MCF 10A (cell line): ENCODE measurements at regions not wholly inside any gene's neighbourhood (a gene's known extent, or its start where the extent isn't known, plus 50 kb on each side); places are given as distances from the start of the nearest gene placed in this dataset.

Source experiments
- BruUV-seq: library from RNA; stranded (reverse); fragments of 400-500 nt; replicated peaks from 2 replicates; lab custom pipeline; 2021; lab: Mats Ljungman, UMichigan
- CTCF ChIA-PET: fragments of 300-600 bp; sonication (Branson Sonifier 250); formaldehyde crosslinking; extraction: SDS; loops from one replicate; lab custom pipeline; 2021; ENCODE audit warnings: antibody characterized with exemption, inconsistent platforms; lab: Yijun Ruan, JAX
- POLR2A ChIA-PET: fragments of 300-600, 350-650 bp; sonication (Branson Sonifier 250); formaldehyde crosslinking; extraction: SDS; loops from one replicate; lab custom pipeline; 2020; ENCODE audit warnings: antibody characterized with exemption, inconsistent platforms; lab: Yijun Ruan, JAX
- DNase-seq: peaks from one replicate; pipeline ENCODE4 v3.0.0-alpha.2; 2018; ENCODE audit not compliant: unreplicated experiment
- H3K27ac Mint-ChIP-seq: one replicate; pipeline ENCODE4 v1.8.0; 2022; ENCODE audit warnings: mild to moderate bottlenecking, low read depth, mixed read lengths; ENCODE audit not compliant: unreplicated experiment
- H3K27me3 Mint-ChIP-seq: one replicate; pipeline ENCODE4 v1.8.0; 2022; ENCODE audit warnings: mixed read lengths; ENCODE audit not compliant: insufficient read depth, unreplicated experiment
- H3K36me3 Mint-ChIP-seq: one replicate; pipeline ENCODE4 v1.8.0; 2022; ENCODE audit warnings: mild to moderate bottlenecking, moderate library complexity, mixed read lengths; ENCODE audit not compliant: insufficient read depth, unreplicated experiment
- H3K4me1 Mint-ChIP-seq: one replicate; pipeline ENCODE4 v1.8.0; 2022; ENCODE audit warnings: mixed read lengths; ENCODE audit not compliant: insufficient read depth, unreplicated experiment
- H3K4me3 Mint-ChIP-seq: one replicate; pipeline ENCODE4 v1.8.0; 2022; ENCODE audit warnings: mild to moderate bottlenecking, moderate library complexity, mixed read lengths; ENCODE audit not compliant: unreplicated experiment
- H3K9me3 Mint-ChIP-seq: one replicate; pipeline ENCODE4 v1.8.0; 2022; ENCODE audit warnings: mixed read lengths; ENCODE audit not compliant: unreplicated experiment
- CTCF ChIP-seq: fragments of 200-600 bp; IDR thresholded peaks from one replicate; pipeline ENCODE4 v1.8.0; 2022; ENCODE audit warnings: antibody characterized with exemption, mild to moderate bottlenecking; ENCODE audit not compliant: unreplicated experiment
- intact Hi-C: fragments of 100-400 bp; cut with micrococcal nuclease; formaldehyde crosslinking; loops from 2 replicates; pipeline ENCODE4 v1.14.1; 2022

DNA sequence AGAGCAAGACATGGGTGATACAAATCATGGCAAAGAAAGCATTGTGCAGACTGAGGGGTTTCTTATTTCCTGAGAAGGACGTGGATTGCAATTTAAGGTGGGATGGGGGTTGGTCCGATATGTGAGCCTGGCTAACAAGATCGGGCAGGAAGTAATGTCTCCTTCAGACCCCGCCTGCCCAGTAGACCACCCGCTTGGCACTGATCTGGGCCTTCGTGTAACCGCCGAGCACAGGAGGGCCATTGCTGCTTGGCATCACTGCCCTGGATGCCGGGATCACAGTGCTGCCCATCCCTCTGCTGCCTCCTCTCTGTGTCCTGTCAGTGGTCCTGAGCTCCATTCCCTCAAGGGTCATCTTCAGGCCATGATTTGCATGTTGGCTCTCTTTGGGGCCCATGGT is 214.6 kb upstream of the ZNF32 start:
- no peak for TF ChIP-seq CTCF
- Mint-ChIP-seq H3K27me3 (peaks cover 14% of the 10 kb centered on the region), H3K4me1 (peaks cover 16% of the 10 kb centered on the region), H3K4me3 (no peak overlapping the region), H3K27ac (peak overlapping the region; percentile 39), H3K36me3 (no peaks in the 10 kb centered on the region), H3K9me3 (no peaks in the 10 kb centered on the region)
- DNase-seq = no peak
- ChIA-PET POLR2A (no interaction called here), CTCF (no interaction called here)
- BruUV-seq = no TSS peak
- intact Hi-C loops = no loop called here

- H3K9me3 Mint-ChIP-seq = no peaks in the 10 kb centered on the region
- POLR2A ChIA-PET = no interaction called here
- intact Hi-C loops = no loop called here
Observed at GRCh38 chr10:43862756-43863155, 214.1 kb upstream of the ZNF32 start.

DNA sequence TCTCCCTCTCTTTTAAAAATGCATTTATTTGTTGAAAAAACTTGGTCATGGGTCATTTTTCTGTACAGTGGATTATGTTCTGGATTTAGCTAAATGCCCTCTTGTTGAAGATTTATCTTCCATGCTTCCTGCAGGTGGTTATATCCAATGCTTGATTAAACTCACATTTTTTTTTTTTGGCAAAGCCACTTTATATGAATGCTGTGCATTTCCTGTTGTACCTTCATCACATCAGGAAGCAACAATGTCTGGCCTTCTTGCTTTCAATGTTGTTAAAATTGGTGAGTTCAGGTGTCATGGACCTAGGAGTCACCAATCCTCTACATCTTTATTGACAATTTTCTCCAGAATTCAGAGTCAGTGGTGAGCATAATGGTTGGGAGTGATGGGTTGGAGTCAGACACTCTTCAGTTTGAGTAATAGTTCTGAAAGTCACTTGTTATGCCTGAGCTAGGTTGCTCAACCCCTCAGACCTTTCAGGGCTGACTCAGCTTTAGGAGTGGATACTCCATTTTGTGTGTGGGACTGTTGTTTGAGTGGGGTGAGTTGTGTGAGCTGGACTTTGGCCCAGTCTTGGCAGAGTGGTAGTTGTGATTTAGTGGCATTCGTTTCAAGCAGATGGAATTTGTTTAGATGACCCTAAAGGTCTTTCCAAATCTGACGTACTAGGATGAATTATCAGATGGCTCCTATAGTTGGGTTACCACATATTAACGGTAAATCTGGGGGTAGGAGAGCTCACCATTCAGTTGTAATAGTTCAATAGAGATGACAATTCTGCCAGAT is 213.5 kb upstream of the ZNF32 start:
- no peak for TF ChIP-seq CTCF
- H3K9me3 Mint-ChIP-seq = no peaks in the 10 kb centered on the region
- peaks cover 16% of the 10 kb centered on the region for H3K4me1 Mint-ChIP-seq
- POLR2A ChIA-PET = interaction anchor here (0.6 kb wide), 1 partner anchor 435 kb away, joined by 3 read pairs; no protein-coding TSS in a partner anchor
- H3K36me3 Mint-ChIP-seq = no peaks in the 10 kb centered on the region
- CTCF ChIA-PET = no interaction called here
- intact Hi-C loops = no loop called here
- H3K27ac Mint-ChIP-seq = peak overlapping the region; percentile 6
- BruUV-seq = no TSS peak
- H3K4me3 Mint-ChIP-seq = no peak overlapping the region
- H3K27me3 Mint-ChIP-seq = peaks cover 13% of the 10 kb centered on the region
- DNase-seq = peak; percentile 89

More at GRCh38 chr10:43862756-43863155, 214.1 kb upstream of the ZNF32 start:
- CTCF ChIA-PET = no interaction called here
- Mint-ChIP-seq H3K4me1 (peaks cover 16% of the 10 kb centered on the region), H3K36me3 (no peaks in the 10 kb centered on the region), H3K27me3 (peaks cover 14% of the 10 kb centered on the region), H3K27ac (peak overlapping the region; percentile 6), H3K4me3 (no peak overlapping the region)
- no peak for TF ChIP-seq CTCF
- no peak for DNase-seq
- no TSS peak for BruUV-seq

DNA sequence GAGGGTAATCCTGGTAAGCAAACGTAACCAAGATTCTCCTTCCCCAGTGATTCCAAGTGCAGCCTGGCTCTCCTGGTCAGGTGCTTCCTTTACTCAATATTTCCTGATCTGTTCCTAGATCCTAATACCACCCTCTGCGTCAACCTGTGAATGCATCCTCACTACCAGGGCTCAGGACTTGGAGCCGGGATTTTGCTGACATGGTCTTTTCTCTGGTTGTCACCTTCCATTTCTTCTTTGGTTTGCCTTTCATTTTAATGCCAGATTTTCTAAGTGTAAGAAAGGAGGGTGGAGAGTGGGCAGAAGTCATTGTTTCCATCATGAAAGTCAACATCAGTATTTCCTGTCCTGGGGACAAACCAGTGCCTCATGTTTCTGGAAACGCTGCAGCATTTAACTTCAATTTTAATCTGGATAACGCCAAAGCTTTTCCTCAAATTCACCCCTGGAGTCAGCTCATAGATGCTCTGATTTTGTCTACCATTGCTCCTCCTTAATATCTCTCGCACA is 210.4 kb upstream of the ZNF32 start:
- CTCF ChIA-PET = interaction anchor here (0.6 kb wide), 1 partner anchor 32 kb away, joined by 4 read pairs; no protein-coding TSS in a partner anchor
- BruUV-seq = no TSS peak
- intact Hi-C loops = no loop called here
- no peaks in the 10 kb centered on the region for H3K36me3 Mint-ChIP-seq
- no peak for DNase-seq
- H3K27ac Mint-ChIP-seq = no peak overlapping the region
- POLR2A ChIA-PET = no interaction called here
- no peak for TF ChIP-seq CTCF
- H3K4me3 Mint-ChIP-seq = no peak overlapping the region
- H3K27me3 Mint-ChIP-seq = no peaks in the 10 kb centered on the region
- no peaks in the 10 kb centered on the region for H3K9me3 Mint-ChIP-seq
- H3K4me1 Mint-ChIP-seq = peaks cover 20% of the 10 kb centered on the region
